Fibroblast of pulmonary artery (primary cell): ENCODE measurements at regions not wholly inside any gene's neighbourhood (a gene's known extent, or its start where the extent isn't known, plus 50 kb on each side); places are given as distances from the start of the nearest gene placed in this dataset.
"Not testable (repeated sequence)": the region's sequence is repeated elsewhere in the genome, so short reads cannot be mapped to it uniquely, and the experiment has no call there.

Experiments used
- DNase-seq: peaks from one replicate; pipeline ENCODE4 v3.0.0-alpha.2; 2010; ENCODE audit warnings: low read depth
- H3K4me3 ChIP-seq: replicated peaks from 2 replicates; pipeline ENCODE4 v1.5.1; 2011; ENCODE audit warnings: low read depth, mild to moderate bottlenecking, control low read depth, low read length, moderate library complexity
- CTCF ChIP-seq: IDR thresholded peaks from 2 replicates; pipeline ENCODE4 v1.5.1; 2011; ENCODE audit warnings: mild to moderate bottlenecking, control low read depth, low read length, inconsistent platforms; ENCODE audit errors: missing control alignments

- no peak for TF ChIP-seq CTCF
- no peak overlapping the region for H3K4me3 ChIP-seq
- DNase-seq, result no peak
Observed at GRCh38 chr2:234373060-234373459, 123.8 kb downstream of the ARL4C start.

- no peak for TF ChIP-seq CTCF
- H3K4me3 ChIP-seq, result no peak overlapping the region
- DNase-seq, result no peak
Observed at GRCh38 chr2:234372506-234372905, 124.4 kb downstream of the ARL4C start.

- no peak for TF ChIP-seq CTCF
- H3K4me3 ChIP-seq, result no peak overlapping the region
- no peak for DNase-seq
Observed at GRCh38 chr2:234368861-234369261, 128.0 kb downstream of the ARL4C start.

- DNase-seq, result peak; percentile 11
- H3K4me3 ChIP-seq, result no peak overlapping the region
- TF ChIP-seq CTCF, result no peak
Observed at GRCh38 chr2:234366891-234367290, 130.0 kb downstream of the ARL4C start.

GRCh38 chr2:234364661-234365060 is 132.2 kb downstream of the ARL4C start:
- TF ChIP-seq CTCF, result no peak
- H3K4me3 ChIP-seq, result no peak overlapping the region
- DNase-seq, result no peak

GRCh38 chr2:234363647-234364294 is 133.1 kb downstream of the ARL4C start:
- H3K4me3 ChIP-seq, result no peak overlapping the region
- DNase-seq, result no peak
- no peak for TF ChIP-seq CTCF

- TF ChIP-seq CTCF, result no peak
- peak; percentile 6 for DNase-seq
- H3K4me3 ChIP-seq, result no peak overlapping the region
Observed at GRCh38 chr2:234363011-234363487, 133.8 kb downstream of the ARL4C start.

- not testable (repeated sequence) for H3K4me3 ChIP-seq, DNase-seq
Observed at GRCh38 chr2:234360313-234360975, 136.4 kb downstream of the ARL4C start.
